SJCRH30 (cell line): ENCODE measurements at regions not wholly inside any gene's neighbourhood (a gene's known extent, or its start where the extent isn't known, plus 50 kb on each side); places are given as distances from the start of the nearest gene placed in this dataset.
"Not testable (repeated sequence)": the region's sequence is repeated elsewhere in the genome, so short reads cannot be mapped to it uniquely, and the experiment has no call there.

Experiments
- DNase-seq, 2 experiments: peaks; one replicate each; pipeline ENCODE4 v3.0.0-alpha.2; 2015 to 2020
- H3K27ac ChIP-seq: fragments of 250-450 bp; sonication (Bioruptor Pico); 2 replicates; pipeline ENCODE4 v1.5.1; 2020; ENCODE audit warnings: mild to moderate bottlenecking, moderate library complexity
- H3K27me3 ChIP-seq: fragments of 250-450 bp; sonication (Bioruptor Pico); 2 replicates; pipeline ENCODE4 v1.5.1; 2020; ENCODE audit warnings: mild to moderate bottlenecking, moderate library complexity
- H3K36me3 ChIP-seq: fragments of 250-450 bp; sonication (Bioruptor Pico); 2 replicates; pipeline ENCODE4 v1.5.1; 2020; ENCODE audit warnings: mild to moderate bottlenecking, moderate library complexity
- H3K4me1 ChIP-seq: fragments of 250-450 bp; sonication (Bioruptor Pico); 2 replicates; pipeline ENCODE4 v1.5.1; 2020; ENCODE audit warnings: mild to moderate bottlenecking, moderate library complexity
- H3K4me3 ChIP-seq: fragments of 250-450 bp; sonication (Bioruptor Pico); 2 replicates; pipeline ENCODE4 v1.5.1; 2020; ENCODE audit warnings: mild to moderate bottlenecking, moderate library complexity
- H3K9me3 ChIP-seq: fragments of 250-450 bp; sonication (Bioruptor Pico); replicated peaks from 2 replicates; pipeline ENCODE4 v1.5.1; 2020; ENCODE audit warnings: mild to moderate bottlenecking, moderate library complexity

- Histone ChIP-seq H3K4me3 (no peak overlapping the region), H3K4me1 (peaks cover 6% of the 10 kb centered on the region), H3K36me3 (no peaks in the 10 kb centered on the region), H3K27me3 (no peaks in the 10 kb centered on the region), H3K27ac (no peak overlapping the region), H3K9me3 (no peaks in the 10 kb centered on the region)
- no peak for DNase-seq
These were observed 1690.0 kb upstream of the LRRTM3 start for GRCh38 chr10:65235846-65236245.

- Histone ChIP-seq H3K4me3 (no peak overlapping the region), H3K9me3 (no peaks in the 10 kb centered on the region), H3K36me3 (no peaks in the 10 kb centered on the region), H3K27me3 (no peaks in the 10 kb centered on the region), H3K4me1 (no peaks in the 10 kb centered on the region), H3K27ac (no peak overlapping the region)
- DNase-seq: no peak
These were observed 1660.3 kb upstream of the LRRTM3 start for GRCh38 chr10:65265451-65265954.

- H3K27ac ChIP-seq, H3K36me3 ChIP-seq, H3K9me3 ChIP-seq, H3K27me3 ChIP-seq, H3K4me3 ChIP-seq, H3K4me1 ChIP-seq, DNase-seq: not testable (repeated sequence)
These were observed 1656.3 kb upstream of the LRRTM3 start for GRCh38 chr10:65269551-65269950.

GRCh38 chr10:65270969-65271368, 1654.9 kb upstream of the LRRTM3 start:
- no peaks in the 10 kb centered on the region for H3K4me1 ChIP-seq
- H3K27ac ChIP-seq: no peak overlapping the region
- H3K36me3 ChIP-seq: no peaks in the 10 kb centered on the region
- DNase-seq: no peak
- H3K27me3 ChIP-seq: no peaks in the 10 kb centered on the region
- H3K9me3 ChIP-seq: no peaks in the 10 kb centered on the region
- H3K4me3 ChIP-seq: no peak overlapping the region

- no peak for DNase-seq
- no peaks in the 10 kb centered on the region for H3K36me3 ChIP-seq
- no peak overlapping the region for H3K27ac ChIP-seq
- no peaks in the 10 kb centered on the region for H3K4me1 ChIP-seq
- no peak overlapping the region for H3K4me3 ChIP-seq
- no peaks in the 10 kb centered on the region for H3K9me3 ChIP-seq
- H3K27me3 ChIP-seq: no peaks in the 10 kb centered on the region
These were observed 1652.7 kb upstream of the LRRTM3 start for GRCh38 chr10:65273115-65273514.

GRCh38 chr10:65275296-65275695, 1650.5 kb upstream of the LRRTM3 start:
- Histone ChIP-seq H3K27me3 (no peaks in the 10 kb centered on the region), H3K9me3 (no peaks in the 10 kb centered on the region), H3K4me1 (no peaks in the 10 kb centered on the region), H3K4me3 (no peak overlapping the region), H3K36me3 (no peaks in the 10 kb centered on the region), H3K27ac (no peak overlapping the region)
- DNase-seq: no peak

- Histone ChIP-seq H3K4me1 (no peaks in the 10 kb centered on the region), H3K27ac (no peak overlapping the region), H3K36me3 (no peaks in the 10 kb centered on the region), H3K9me3 (no peaks in the 10 kb centered on the region), H3K4me3 (no peak overlapping the region), H3K27me3 (no peaks in the 10 kb centered on the region)
- no peak for DNase-seq
These were observed 1641.3 kb upstream of the LRRTM3 start for GRCh38 chr10:65284495-65285041.

- H3K36me3 ChIP-seq, H3K27me3 ChIP-seq, H3K4me1 ChIP-seq, DNase-seq, H3K27ac ChIP-seq, H3K4me3 ChIP-seq, H3K9me3 ChIP-seq: not testable (repeated sequence)
These were observed 1640.1 kb upstream of the LRRTM3 start for GRCh38 chr10:65285726-65286125.

GRCh38 chr10:65291286-65291685, 1634.5 kb upstream of the LRRTM3 start:
- Histone ChIP-seq H3K9me3 (no peaks in the 10 kb centered on the region), H3K4me1 (peaks cover 4% of the 10 kb centered on the region; the same call in 1 of the 2 replicates), H3K27me3 (no peaks in the 10 kb centered on the region), H3K4me3 (no peak overlapping the region), H3K27ac (no peak overlapping the region), H3K36me3 (no peaks in the 10 kb centered on the region)
- DNase-seq: peak in 1 of 2 experiments; percentile 4

GRCh38 chr10:65292551-65292950, 1633.3 kb upstream of the LRRTM3 start:
- Histone ChIP-seq H3K4me1 (peaks cover 4% of the 10 kb centered on the region; the same call in 1 of the 2 replicates), H3K27ac (no peak overlapping the region), H3K27me3 (no peaks in the 10 kb centered on the region), H3K4me3 (no peak overlapping the region), H3K9me3 (no peaks in the 10 kb centered on the region), H3K36me3 (no peaks in the 10 kb centered on the region)
- DNase-seq: no peak

- Histone ChIP-seq H3K4me3 (no peak overlapping the region), H3K27me3 (no peaks in the 10 kb centered on the region), H3K27ac (no peak overlapping the region), H3K4me1 (peaks cover 4% of the 10 kb centered on the region; the same call in 1 of the 2 replicates), H3K9me3 (no peaks in the 10 kb centered on the region), H3K36me3 (no peaks in the 10 kb centered on the region)
- peak in 1 of 2 experiments; percentile 36 for DNase-seq
These were observed 1631.5 kb upstream of the LRRTM3 start for GRCh38 chr10:65294329-65294728.

- Histone ChIP-seq H3K4me1 (no peaks in the 10 kb centered on the region), H3K27ac (no peak overlapping the region), H3K9me3 (no peaks in the 10 kb centered on the region), H3K36me3 (no peaks in the 10 kb centered on the region), H3K27me3 (no peaks in the 10 kb centered on the region), H3K4me3 (no peak overlapping the region)
- no peak for DNase-seq
These were observed 1624.7 kb upstream of the LRRTM3 start for GRCh38 chr10:65301181-65301580.

- H3K4me3 ChIP-seq: no peak overlapping the region
- no peaks in the 10 kb centered on the region for H3K36me3 ChIP-seq
- no peak overlapping the region for H3K27ac ChIP-seq
- H3K27me3 ChIP-seq: no peaks in the 10 kb centered on the region
- H3K9me3 ChIP-seq: no peaks in the 10 kb centered on the region
- no peaks in the 10 kb centered on the region for H3K4me1 ChIP-seq
- DNase-seq: no peak
These were observed 1619.6 kb upstream of the LRRTM3 start for GRCh38 chr10:65306201-65306600.

GRCh38 chr10:65312876-65313275, 1613.0 kb upstream of the LRRTM3 start:
- Histone ChIP-seq H3K9me3 (no peaks in the 10 kb centered on the region), H3K27me3 (no peaks in the 10 kb centered on the region), H3K4me1 (no peaks in the 10 kb centered on the region), H3K27ac (no peak overlapping the region), H3K4me3 (no peak overlapping the region), H3K36me3 (no peaks in the 10 kb centered on the region)
- no peak for DNase-seq

GRCh38 chr10:65313406-65313805, 1612.4 kb upstream of the LRRTM3 start:
- H3K4me1 ChIP-seq: peaks cover 3% of the 10 kb centered on the region; the same call in 1 of the 2 replicates
- H3K27ac ChIP-seq: no peak overlapping the region
- H3K9me3 ChIP-seq: no peaks in the 10 kb centered on the region
- H3K36me3 ChIP-seq: no peaks in the 10 kb centered on the region
- peak; percentile 7 to 20 for DNase-seq
- no peak overlapping the region for H3K4me3 ChIP-seq
- no peaks in the 10 kb centered on the region for H3K27me3 ChIP-seq

- Histone ChIP-seq H3K4me3 (no peak overlapping the region), H3K9me3 (no peaks in the 10 kb centered on the region), H3K27me3 (no peaks in the 10 kb centered on the region), H3K27ac (no peak overlapping the region), H3K4me1 (peaks cover 4% of the 10 kb centered on the region; the same call in 1 of the 2 replicates), H3K36me3 (no peaks in the 10 kb centered on the region)
- DNase-seq: no peak
These were observed 1611.6 kb upstream of the LRRTM3 start for GRCh38 chr10:65314253-65314652.
